ENCODE measurements at regions not wholly inside any gene's neighbourhood (a gene's known extent, or its start where the extent isn't known, plus 50 kb on each side); places are given as distances from the start of the nearest gene placed in this dataset.

GRCh38 chr2:16275131-16275530 is 334.8 kb downstream of the MYCN start:
- Histone ChIP-seq H3K4me3 (no peak overlapping the region), H3K9ac (ENCODE audit: insufficient read depth in 1 of 2, low read length in 2 of 2) (no peak overlapping the region), H3K27ac (ENCODE audit: low read depth in 1 of 2, low read length in 1 of 2) (no peak overlapping the region), H3K36me3 (ENCODE audit: control insufficient read depth in 4 of 4, insufficient read depth in 4 of 4, low read length in 4 of 4) (no peaks in the 10 kb centered on the region), H3K4me1 (ENCODE audit: control insufficient read depth in 5 of 5, insufficient read depth in 5 of 5, low read length in 5 of 5) (no peaks in the 10 kb centered on the region), H3K27me3 (ENCODE audit: control insufficient read depth in 3 of 3, insufficient read depth in 3 of 3, low read length in 2 of 3) (no peaks in the 10 kb centered on the region), H3K9me3 (ENCODE audit: control insufficient read depth in 4 of 4, insufficient read depth in 3 of 4, low read length in 3 of 4) (no peaks in the 10 kb centered on the region)
- WGBS, 2 donors = 91 to 96% methylated on average over 4 of the region's 4 CpGs
- ATAC-seq (ENCODE audit: insufficient read depth, low FRiP score) (no peak), DNase-seq (no peak)
- no peak for TF ChIP-seq CTCF (IDR thresholded peaks at IDR 0.05; ENCODE audit: control extremely low read depth, extremely low read depth)

GRCh38 chr2:16273111-16273510 is 332.8 kb downstream of the MYCN start:
- no peaks in the 10 kb centered on the region for H3K9me3 ChIP-seq (ENCODE audit: control insufficient read depth in 4 of 4, insufficient read depth in 3 of 4, low read length in 3 of 4)
- no peak for DNase-seq
- no peak overlapping the region for H3K4me3 ChIP-seq
- ATAC-seq (ENCODE audit: insufficient read depth, low FRiP score) = no peak
- H3K4me1 ChIP-seq (ENCODE audit: control insufficient read depth in 5 of 5, insufficient read depth in 5 of 5, low read length in 5 of 5) = no peaks in the 10 kb centered on the region
- H3K36me3 ChIP-seq (ENCODE audit: control insufficient read depth in 4 of 4, insufficient read depth in 4 of 4, low read length in 4 of 4) = no peaks in the 10 kb centered on the region
- H3K9ac ChIP-seq (ENCODE audit: insufficient read depth in 1 of 2, low read length in 2 of 2) = no peak overlapping the region
- no peak for TF ChIP-seq CTCF (IDR thresholded peaks at IDR 0.05; ENCODE audit: control extremely low read depth, extremely low read depth)
- no peak overlapping the region for H3K27ac ChIP-seq (ENCODE audit: low read depth in 1 of 2, low read length in 1 of 2)
- no peaks in the 10 kb centered on the region for H3K27me3 ChIP-seq (ENCODE audit: control insufficient read depth in 3 of 3, insufficient read depth in 3 of 3, low read length in 2 of 3)

GRCh38 chr2:16272038-16272788 is 331.9 kb downstream of the MYCN start:
- H3K27ac ChIP-seq (ENCODE audit: low read depth in 1 of 2, low read length in 1 of 2) = no peak overlapping the region
- WGBS, 2 donors = 75 to 77% methylated on average over 10 of the region's 10 CpGs
- no peak overlapping the region for H3K9ac ChIP-seq (ENCODE audit: insufficient read depth in 1 of 2, low read length in 2 of 2)
- H3K9me3 ChIP-seq (ENCODE audit: control insufficient read depth in 4 of 4, insufficient read depth in 3 of 4, low read length in 3 of 4) = no peaks in the 10 kb centered on the region
- no peak for DNase-seq
- H3K4me1 ChIP-seq (ENCODE audit: control insufficient read depth in 5 of 5, insufficient read depth in 5 of 5, low read length in 5 of 5) = no peaks in the 10 kb centered on the region
- TF ChIP-seq CTCF (IDR thresholded peaks at IDR 0.05; ENCODE audit: control extremely low read depth, extremely low read depth) = no peak
- H3K27me3 ChIP-seq (ENCODE audit: control insufficient read depth in 3 of 3, insufficient read depth in 3 of 3, low read length in 2 of 3) = no peaks in the 10 kb centered on the region
- no peak for ATAC-seq (ENCODE audit: insufficient read depth, low FRiP score)
- no peak overlapping the region for H3K4me3 ChIP-seq
- no peaks in the 10 kb centered on the region for H3K36me3 ChIP-seq (ENCODE audit: control insufficient read depth in 4 of 4, insufficient read depth in 4 of 4, low read length in 4 of 4)
